Stimulated activated CD4-positive, alpha-beta T cell treated with anti-CD3 and anti-CD28 coated beads, Interleukin-12 subunit alpha, Interleukin-12 subunit beta, amount 100 ng/mL, for 4 hours (primary cell): ENCODE measurements at regions not wholly inside any gene's neighbourhood (a gene's known extent, or its start where the extent isn't known, plus 50 kb on each side); places are given as distances from the start of the nearest gene placed in this dataset.
"Not testable (repeated sequence)": the region's sequence is repeated elsewhere in the genome, so short reads cannot be mapped to it uniquely, and the experiment has no call there.

Experiments used
- DNase-seq: peaks from one replicate; pipeline ENCODE4 v3.0.0-alpha.2; 2020

GRCh38 chr2:82740527-82740926 lies 1718.6 kb downstream of the SUCLG1 start:
- DNase-seq: no peak

GRCh38 chr2:82737965-82738364 lies 1721.1 kb downstream of the SUCLG1 start:
- not testable (repeated sequence) for DNase-seq

- DNase-seq: no peak
Observed at GRCh38 chr2:82735336-82735735, 1723.7 kb downstream of the SUCLG1 start.

- no peak for DNase-seq
Observed at GRCh38 chr2:82731824-82732223, 1727.3 kb downstream of the SUCLG1 start.

GRCh38 chr2:82730811-82731210 lies 1728.3 kb downstream of the SUCLG1 start:
- DNase-seq: no peak

GRCh38 chr2:82728090-82728489 lies 1731.0 kb downstream of the SUCLG1 start:
- no peak for DNase-seq

GRCh38 chr2:82708681-82709080 lies 1750.4 kb downstream of the SUCLG1 start:
- no peak for DNase-seq

- no peak for DNase-seq
Observed at GRCh38 chr2:82697231-82697630, 1761.8 kb downstream of the SUCLG1 start.

- no peak for DNase-seq
Observed at GRCh38 chr2:82694431-82694830, 1764.6 kb downstream of the SUCLG1 start.

GRCh38 chr2:82690757-82691411 lies 1768.2 kb downstream of the SUCLG1 start:
- DNase-seq: no peak

- DNase-seq: no peak
Observed at GRCh38 chr2:82675186-82675585, 1783.9 kb downstream of the SUCLG1 start.

- DNase-seq: no peak
Observed at GRCh38 chr2:82674652-82675051, 1784.4 kb downstream of the SUCLG1 start.

- no peak for DNase-seq
Observed at GRCh38 chr2:82667491-82667890, 1791.6 kb downstream of the SUCLG1 start.

GRCh38 chr2:82665691-82666090 lies 1793.4 kb downstream of the SUCLG1 start:
- no peak for DNase-seq

GRCh38 chr2:82657106-82657505 lies 1802.0 kb downstream of the SUCLG1 start:
- DNase-seq: no peak

GRCh38 chr2:82656420-82656819 lies 1802.7 kb downstream of the SUCLG1 start:
- DNase-seq: no peak

GRCh38 chr2:82652117-82652516 lies 1807.0 kb downstream of the SUCLG1 start:
- no peak for DNase-seq

- DNase-seq: no peak
Observed at GRCh38 chr2:82650038-82650437, 1809.0 kb downstream of the SUCLG1 start.

- no peak for DNase-seq
Observed at GRCh38 chr2:82641598-82642180, 1817.4 kb downstream of the SUCLG1 start.

GRCh38 chr2:82636402-82637020 lies 1822.6 kb downstream of the SUCLG1 start:
- DNase-seq: no peak

GRCh38 chr2:82599021-82599420 lies 1860.1 kb downstream of the SUCLG1 start:
- DNase-seq: no peak

GRCh38 chr2:82596581-82596980 lies 1862.5 kb downstream of the SUCLG1 start:
- no peak for DNase-seq

- no peak for DNase-seq
Observed at GRCh38 chr2:82591718-82592117, 1867.4 kb downstream of the SUCLG1 start.

- DNase-seq: no peak
Observed at GRCh38 chr2:82576656-82577055, 1882.4 kb downstream of the SUCLG1 start.

GRCh38 chr2:82539280-82539621 lies 1919.8 kb downstream of the SUCLG1 start:
- no peak for DNase-seq
